GM23338 (cell line): ENCODE measurements at regions not wholly inside any gene's neighbourhood (a gene's known extent, or its start where the extent isn't known, plus 50 kb on each side); places are given as distances from the start of the nearest gene placed in this dataset.

Source experiments
- ATAC-seq: fragments of 200-7000 bp; cut with Tn5 transposase; 3 replicates; pipeline ENCODE4 v1.9.1; 2020
- DNase-seq: peaks from one replicate; pipeline ENCODE4 v3.0.0-alpha.2; 2015; ENCODE audit warnings: low spot score
- H2AFZ ChIP-seq: fragments of 200-600 bp; sonication (generic); 2 replicates; pipeline ENCODE4 v1.8.0; 2016; ENCODE audit warnings: antibody characterized with exemption, mild to moderate bottlenecking, moderate library complexity
- H3F3A ChIP-seq: fragments of 200-600 bp; sonication (generic); replicated peaks from 2 replicates; pipeline ENCODE4 v1.8.0; 2017; ENCODE audit warnings: antibody characterized with exemption, mixed run types, low read depth
- H3K27ac ChIP-seq: fragments of 200-600 bp; sonication (generic); 2 replicates; pipeline ENCODE4 v1.6.1; 2016; ENCODE audit warnings: low read depth
- H3K27me3 ChIP-seq: fragments of 200-600 bp; sonication (generic); 2 replicates; pipeline ENCODE4 v1.8.0; 2016; ENCODE audit warnings: mild to moderate bottlenecking, mixed run types, moderate library complexity; ENCODE audit not compliant: insufficient read depth
- H3K36me3 ChIP-seq: fragments of 200-600 bp; sonication (generic); 2 replicates; pipeline ENCODE4 v1.8.0; 2016; ENCODE audit warnings: mild to moderate bottlenecking; ENCODE audit not compliant: insufficient read depth
- H3K4me1 ChIP-seq: fragments of 200-600 bp; sonication (generic); 2 replicates; pipeline ENCODE4 v1.8.0; 2016; ENCODE audit warnings: mild to moderate bottlenecking, moderate library complexity; ENCODE audit not compliant: insufficient read depth
- H3K4me2 ChIP-seq: fragments of 200-600 bp; sonication (generic); 2 replicates; pipeline ENCODE4 v1.7.1; 2017; ENCODE audit warnings: mixed run types
- H3K4me3 ChIP-seq: fragments of 200-600 bp; sonication (generic); 2 replicates; pipeline ENCODE4 v1.6.1; 2016; ENCODE audit warnings: mixed run types
- H3K79me2 ChIP-seq: fragments of 200-600 bp; sonication (generic); replicated peaks from 2 replicates; pipeline ENCODE4 v1.8.0; 2017; ENCODE audit warnings: mild to moderate bottlenecking; ENCODE audit not compliant: insufficient read depth
- H3K9me2 ChIP-seq: fragments of 200-600 bp; sonication (generic); 2 replicates; pipeline ENCODE4 v1.8.0; 2017; ENCODE audit not compliant: insufficient read depth
- H4K20me1 ChIP-seq: fragments of 200-600 bp; sonication (generic); replicated peaks from 2 replicates; pipeline ENCODE4 v1.8.0; 2017; ENCODE audit warnings: mild to moderate bottlenecking; ENCODE audit not compliant: insufficient read depth
- H3K27ac Mint-ChIP-seq: 2 replicates; pipeline ENCODE4 v1.8.0; 2020; ENCODE audit warnings: inconsistent platforms, mild to moderate bottlenecking, moderate library complexity, mixed read lengths
- H3K27me3 Mint-ChIP-seq: 3 replicates; pipeline ENCODE4 v1.8.0; 2022; ENCODE audit warnings: low read depth, mild to moderate bottlenecking, moderate library complexity, mixed read lengths, inconsistent platforms; ENCODE audit not compliant: insufficient read depth, poor library complexity
- H3K36me3 Mint-ChIP-seq: 3 replicates; pipeline ENCODE4 v1.8.0; 2021; ENCODE audit warnings: low read depth, mild to moderate bottlenecking, inconsistent platforms, moderate library complexity, mixed read lengths
- H3K4me1 Mint-ChIP-seq: 3 replicates; pipeline ENCODE4 v1.8.0; 2020; ENCODE audit warnings: mild to moderate bottlenecking, inconsistent platforms, mixed read lengths
- H3K4me3 Mint-ChIP-seq: 3 replicates; pipeline ENCODE4 v1.8.0; 2021; ENCODE audit warnings: moderate library complexity, mild to moderate bottlenecking, inconsistent platforms, mixed read lengths
- H3K9me3 Mint-ChIP-seq: 3 replicates; pipeline ENCODE4 v1.8.0; 2020; ENCODE audit warnings: moderate library complexity, mild to moderate bottlenecking, inconsistent platforms, mixed read lengths
- CREB1 ChIP-seq: fragments of 250-450 bp; sonication (Bioruptor Pico); IDR thresholded peaks from 2 replicates; pipeline ENCODE4 v1.5.0; 2020; ENCODE audit warnings: low read depth, mild to moderate bottlenecking, moderate library complexity
- CTCF ChIP-seq, 2 experiments: fragments of 200-600 bp in 1 of 2; sonication (generic) in 1 of 2; conservative IDR thresholded peaks; 2 replicates each; pipeline versions ENCODE4 v1.5.1 to v1.6.1; 2016 to 2017; ENCODE audit warnings: antibody characterized with exemption in 2 of 2, low read depth in 2 of 2, mild to moderate bottlenecking in 2 of 2, moderate library complexity in 1 of 2
- ETS1 ChIP-seq: IDR thresholded peaks from 2 replicates; pipeline ENCODE4 v1.6.1; 2016; ENCODE audit warnings: antibody characterized with exemption
- EZH2phosphoT487 ChIP-seq: fragments of 200-600 bp; sonication (generic); IDR thresholded peaks from one replicate; pipeline ENCODE4 v1.8.1; 2018; ENCODE audit warnings: antibody characterized with exemption; ENCODE audit not compliant: unreplicated experiment
- JUNB ChIP-seq: IDR thresholded peaks from one replicate; pipeline ENCODE4 v1.6.1; 2016; ENCODE audit warnings: antibody characterized with exemption; ENCODE audit not compliant: unreplicated experiment
- NANOG ChIP-seq: IDR thresholded peaks from 2 replicates; pipeline ENCODE4 v1.6.1; 2016; ENCODE audit warnings: antibody characterized with exemption, borderline replicate concordance
- POLR2AphosphoS5 ChIP-seq: IDR thresholded peaks from 2 replicates; pipeline ENCODE4 v1.6.1; 2016; ENCODE audit warnings: antibody characterized with exemption, low read depth
- REST ChIP-seq: IDR thresholded peaks from one replicate; pipeline ENCODE4 v1.6.1; 2018; ENCODE audit warnings: antibody characterized with exemption; ENCODE audit not compliant: unreplicated experiment
- STAT1 ChIP-seq: IDR thresholded peaks from one replicate; pipeline ENCODE4 v1.6.1; 2016; ENCODE audit warnings: antibody characterized with exemption; ENCODE audit not compliant: unreplicated experiment
- ZNF331 ChIP-seq: fragments of 250-450 bp; sonication (Bioruptor Pico); IDR thresholded peaks from 2 replicates; pipeline ENCODE4 v1.5.0; 2020; ENCODE audit warnings: low read depth, mild to moderate bottlenecking, moderate library complexity

DNA sequence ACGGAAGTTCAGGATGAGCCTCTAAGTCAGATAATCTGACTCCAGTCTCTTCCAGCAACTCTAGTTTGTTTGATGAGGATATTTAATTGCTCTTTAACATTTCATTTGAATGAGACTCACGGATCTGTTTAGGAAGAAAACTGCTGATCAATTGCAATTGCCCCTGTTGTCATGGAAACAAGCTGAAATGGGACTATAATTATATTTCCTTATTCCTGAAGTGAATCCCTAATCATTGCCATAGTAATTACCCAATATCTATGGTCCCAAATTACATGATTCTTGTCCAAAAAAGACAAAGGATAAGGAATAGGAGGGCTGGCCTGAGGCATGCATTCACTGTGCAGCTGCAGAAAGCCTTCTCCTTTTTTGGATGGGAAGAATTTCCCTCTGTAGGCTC, 105.3 kb downstream of the AASDH start (continued):
- TF ChIP-seq EZH2phosphoT487 (no peak), JUNB (no peak), REST (no peak), NANOG (no peak), CREB1 (CRISPR knock-in tag) (no peak), CTCF (conservative IDR thresholded peaks at IDR 0.05; ENCODE audit: low read depth in 2 of 2) (no peak), ETS1 (no peak)

GRCh38 chr4:56276547-56276946, 110.7 kb downstream of the AASDH start:
- no peaks in the 10 kb centered on the region for H3K9me3 Mint-ChIP-seq
- H3K4me1 ChIP-seq, result no peaks in the 10 kb centered on the region
- no peak overlapping the region for H3K27ac ChIP-seq
- H3K4me1 Mint-ChIP-seq, result peaks cover 5% of the 10 kb centered on the region
- H3K4me2 ChIP-seq, result no peak overlapping the region
- H3K79me2 ChIP-seq, result no peaks in the 10 kb centered on the region
- DNase-seq, result no peak
- peaks cover 8% of the 10 kb centered on the region; the same call in 2 of the 3 replicates for H3K36me3 Mint-ChIP-seq
- no peaks in the 10 kb centered on the region for H4K20me1 ChIP-seq
- H3K36me3 ChIP-seq, result no peaks in the 10 kb centered on the region
- H3K4me3 ChIP-seq, result no peak overlapping the region
- H3K4me3 Mint-ChIP-seq, result no peak overlapping the region
- no peaks in the 10 kb centered on the region for H3K27me3 ChIP-seq
- no peaks in the 10 kb centered on the region for H3K27me3 Mint-ChIP-seq
- no peaks in the 10 kb centered on the region for H3K9me2 ChIP-seq
- no peak overlapping the region for H3K27ac Mint-ChIP-seq
- no peak overlapping the region for H2AFZ ChIP-seq
- no peak for ATAC-seq
- no peaks in the 10 kb centered on the region for H3F3A ChIP-seq
- TF ChIP-seq CREB1 (CRISPR knock-in tag) (no peak), STAT1 (no peak), POLR2AphosphoS5 (no peak), ZNF331 (no peak), CTCF (conservative IDR thresholded peaks at IDR 0.05; ENCODE audit: low read depth in 2 of 2) (no peak), ETS1 (no peak), JUNB (no peak), NANOG (no peak), EZH2phosphoT487 (no peak)
